Neuronal stem cell (in vitro differentiated cells): ENCODE measurements at regions not wholly inside any gene's neighbourhood (a gene's known extent, or its start where the extent isn't known, plus 50 kb on each side); places are given as distances from the start of the nearest gene placed in this dataset.
"Not testable (repeated sequence)": the region's sequence is repeated elsewhere in the genome, so short reads cannot be mapped to it uniquely, and the experiment has no call there.

Experiments used
- DNase-seq: peaks from one replicate; pipeline ENCODE4 v3.0.0-alpha.2; 2013; ENCODE audit warnings: low spot score
- H2AFZ ChIP-seq: one replicate; pipeline ENCODE4 v1.6.1; 2013; ENCODE audit warnings: mild to moderate bottlenecking, low read length, inconsistent platforms
- H2AK5ac ChIP-seq: 2 replicates; pipeline ENCODE4 v1.6.1; 2013; ENCODE audit warnings: low read depth, mild to moderate bottlenecking, inconsistent platforms, low read length, moderate library complexity, mixed read lengths
- H2BK120ac ChIP-seq: 2 replicates; pipeline ENCODE4 v1.6.1; 2013; ENCODE audit warnings: low read depth, mild to moderate bottlenecking, inconsistent platforms, low read length, moderate library complexity, mixed read lengths
- H2BK12ac ChIP-seq: one replicate; pipeline ENCODE4 v1.6.1; 2013; ENCODE audit warnings: low read length, inconsistent platforms
- H2BK15ac ChIP-seq: 2 replicates; pipeline ENCODE4 v1.6.1; 2013; ENCODE audit warnings: mild to moderate bottlenecking, low read length, inconsistent platforms, mixed read lengths
- H2BK5ac ChIP-seq: one replicate; pipeline ENCODE4 v1.6.1; 2013; ENCODE audit warnings: inconsistent platforms, mild to moderate bottlenecking, low read length, moderate library complexity
- H3K14ac ChIP-seq: one replicate; pipeline ENCODE4 v1.6.1; 2013; ENCODE audit warnings: low read length, inconsistent platforms
- H3K18ac ChIP-seq: 2 replicates; pipeline ENCODE4 v1.6.1; 2013; ENCODE audit warnings: low read length, inconsistent platforms
- H3K23ac ChIP-seq: 2 replicates; pipeline ENCODE4 v1.6.1; 2013; ENCODE audit warnings: low read depth, mild to moderate bottlenecking, mixed read lengths, low read length, inconsistent platforms; ENCODE audit not compliant: poor library complexity
- H3K27ac ChIP-seq: replicated peaks from 3 replicates; pipeline ENCODE4 v1.5.1; 2013; ENCODE audit warnings: low read length, inconsistent platforms
- H3K27me3 ChIP-seq, 3 experiments: 2 replicates each; pipeline ENCODE4 v1.6.1; 2013; ENCODE audit warnings: low read length in 3 of 3, mild to moderate bottlenecking in 2 of 3, inconsistent platforms in 1 of 3, low read depth in 1 of 3, mixed read lengths in 1 of 3, moderate library complexity in 1 of 3; ENCODE audit not compliant: control insufficient read depth in 3 of 3, insufficient read depth in 3 of 3
- H3K36me3 ChIP-seq, 2 donors: replicated peaks in 1 of 2; 2 replicates each; pipeline ENCODE4 v1.6.1; 2013; ENCODE audit warnings: low read length in 2 of 2; ENCODE audit not compliant: control insufficient read depth in 2 of 2, insufficient read depth in 2 of 2
- H3K4ac ChIP-seq: 2 replicates; pipeline ENCODE4 v1.6.1; 2013; ENCODE audit warnings: inconsistent platforms, mild to moderate bottlenecking, low read length, moderate library complexity
- H3K4me1 ChIP-seq, 2 donors: 1 replicate in 1 of 2; 2 replicates in 1 of 2; pipeline ENCODE4 v1.6.1; 2013; ENCODE audit warnings: low read length in 2 of 2, low read depth in 1 of 2; ENCODE audit not compliant: control insufficient read depth in 2 of 2, insufficient read depth in 1 of 2
- H3K4me2 ChIP-seq: one replicate; pipeline ENCODE4 v1.6.1; 2013; ENCODE audit warnings: mild to moderate bottlenecking, low read length, inconsistent platforms; ENCODE audit not compliant: insufficient read depth, poor library complexity, severe bottlenecking
- H3K4me3 ChIP-seq, 2 donors: 2 replicates each; pipeline ENCODE4 v1.5.1; 2013; ENCODE audit warnings: low read length in 2 of 2, mild to moderate bottlenecking in 2 of 2, inconsistent platforms in 1 of 2, moderate library complexity in 1 of 2
- H3K79me1 ChIP-seq: one replicate; pipeline ENCODE4 v1.6.1; 2013; ENCODE audit warnings: low read depth, mild to moderate bottlenecking, inconsistent platforms, low read length, moderate library complexity
- H3K9ac ChIP-seq: one replicate; pipeline ENCODE4 v1.6.1; 2013; ENCODE audit warnings: mild to moderate bottlenecking, low read depth, low read length, inconsistent platforms; ENCODE audit not compliant: poor library complexity
- H3K9me3 ChIP-seq, 2 donors: replicated peaks in 1 of 2; 2 replicates each; pipeline versions ENCODE3 to v1.6.1; 2013; ENCODE audit warnings: low read length in 2 of 2, mild to moderate bottlenecking in 2 of 2, inconsistent platforms in 1 of 2, low read depth in 1 of 2, mixed read lengths in 1 of 2, moderate library complexity in 1 of 2; ENCODE audit not compliant: control insufficient read depth in 2 of 2, insufficient read depth in 1 of 2
- H4K8ac ChIP-seq: one replicate; pipeline ENCODE4 v1.6.1; 2013; ENCODE audit warnings: low read depth, mild to moderate bottlenecking, inconsistent platforms, low read length, moderate library complexity
- H4K91ac ChIP-seq: one replicate; pipeline ENCODE4 v1.6.1; 2013; ENCODE audit warnings: low read length, low read depth, mild to moderate bottlenecking, inconsistent platforms; ENCODE audit not compliant: poor library complexity
- WGBS, 2 donors: extraction: QIAGEN DNeasy Blood & Tissue Kit; methylation state at CpG; one replicate each; pipeline ENCODE4 v1.1.7; 2013; ENCODE audit warnings: missing lambda C conversion rate in 2 of 2, mixed read lengths in 1 of 2; ENCODE audit not compliant: insufficient read length in 2 of 2, insufficient replicate concordance in 1 of 2; ENCODE audit errors: extremely low coverage in 2 of 2; 5-methylcytosine and 5-hydroxymethylcytosine counted together

GRCh38 chr2:91597436-91597835 lies 2906.0 kb downstream of the RPIA start:
- not testable (repeated sequence) for H3K4me2 ChIP-seq, H2AFZ ChIP-seq, H3K4me3 ChIP-seq, H3K14ac ChIP-seq, H2BK120ac ChIP-seq, H2AK5ac ChIP-seq, H3K18ac ChIP-seq, H4K91ac ChIP-seq, H3K36me3 ChIP-seq, H3K27me3 ChIP-seq, DNase-seq, H3K9ac ChIP-seq, H3K4me1 ChIP-seq, H3K27ac ChIP-seq, H3K4ac ChIP-seq, H2BK15ac ChIP-seq, H3K9me3 ChIP-seq, H3K23ac ChIP-seq, H2BK5ac ChIP-seq, H3K79me1 ChIP-seq, H4K8ac ChIP-seq, H2BK12ac ChIP-seq
- WGBS, 2 donors, result no CpG with 5 or more reads among the region's 7 CpGs

GRCh38 chr2:91598519-91598918 lies 2907.0 kb downstream of the RPIA start:
- not testable (repeated sequence) for H2BK5ac ChIP-seq, H4K91ac ChIP-seq, H2BK12ac ChIP-seq, H3K27ac ChIP-seq, H2AFZ ChIP-seq, H3K4ac ChIP-seq, H4K8ac ChIP-seq, H3K4me1 ChIP-seq, H3K36me3 ChIP-seq, H2BK120ac ChIP-seq, H2AK5ac ChIP-seq, H3K79me1 ChIP-seq, H3K27me3 ChIP-seq, DNase-seq, H2BK15ac ChIP-seq, H3K18ac ChIP-seq, H3K4me2 ChIP-seq, H3K9ac ChIP-seq, H3K9me3 ChIP-seq, H3K4me3 ChIP-seq, H3K23ac ChIP-seq, H3K14ac ChIP-seq
- no CpG with 5 or more reads among the region's 4 CpGs for WGBS, 2 donors

- not testable (repeated sequence) for H3K4ac ChIP-seq, H2BK15ac ChIP-seq, H2BK12ac ChIP-seq, H3K27ac ChIP-seq, H3K23ac ChIP-seq, DNase-seq, H3K4me2 ChIP-seq, H4K8ac ChIP-seq, H3K27me3 ChIP-seq, H4K91ac ChIP-seq, H3K14ac ChIP-seq, H2AFZ ChIP-seq, H3K18ac ChIP-seq, H3K9me3 ChIP-seq, H3K4me3 ChIP-seq, H2AK5ac ChIP-seq, H3K36me3 ChIP-seq, H3K9ac ChIP-seq, H2BK5ac ChIP-seq, H2BK120ac ChIP-seq, H3K4me1 ChIP-seq, H3K79me1 ChIP-seq
- WGBS, 2 donors, result no CpG with 5 or more reads among the region's 6 CpGs
Measured at GRCh38 chr2:91599000-91599399, 2907.5 kb downstream of the RPIA start.

- not testable (repeated sequence) for H2BK15ac ChIP-seq, H3K4me2 ChIP-seq, H3K18ac ChIP-seq, H4K91ac ChIP-seq, H3K4me3 ChIP-seq, H3K23ac ChIP-seq, H3K14ac ChIP-seq, H2BK5ac ChIP-seq, H2AFZ ChIP-seq, H2BK12ac ChIP-seq, H2BK120ac ChIP-seq, H4K8ac ChIP-seq, H3K79me1 ChIP-seq, DNase-seq, H3K4me1 ChIP-seq, H3K4ac ChIP-seq, H3K27ac ChIP-seq, H3K36me3 ChIP-seq, H3K9ac ChIP-seq, H2AK5ac ChIP-seq, H3K27me3 ChIP-seq, H3K9me3 ChIP-seq
- WGBS, 2 donors, result no CpG with 5 or more reads among the region's 1 CpG
Measured at GRCh38 chr2:91602860-91603259, 2911.4 kb downstream of the RPIA start.
